Urinary bladder (tissue), 3 donors: ENCODE measurements at regions not wholly inside any gene's neighbourhood (a gene's known extent, or its start where the extent isn't known, plus 50 kb on each side); places are given as distances from the start of the nearest gene placed in this dataset.

Experiments
- DNase-seq: peaks from one replicate; pipeline ENCODE4 v3.0.0-alpha.2; 2015; ENCODE audit errors: extremely low spot score
- H3K27ac ChIP-seq: one replicate; pipeline ENCODE4 v1.5.1; 2013; ENCODE audit warnings: low read depth, mild to moderate bottlenecking, moderate library complexity
- H3K36me3 ChIP-seq: one replicate; pipeline ENCODE4 v1.6.1; 2013; ENCODE audit warnings: mild to moderate bottlenecking, moderate library complexity; ENCODE audit not compliant: insufficient read depth
- H3K4me1 ChIP-seq: one replicate; pipeline ENCODE4 v1.6.1; 2013; ENCODE audit warnings: mild to moderate bottlenecking, moderate library complexity; ENCODE audit not compliant: insufficient read depth
- H3K4me3 ChIP-seq: one replicate; pipeline ENCODE4 v1.5.1; 2013; ENCODE audit warnings: low read depth, low read length
- WGBS: extraction: QIAGEN DNeasy Blood & Tissue Kit; methylation state at CpG from one replicate; pipeline ENCODE4 v1.1.7; 2013; 5-methylcytosine and 5-hydroxymethylcytosine counted together
- donor health status: healthy with polysubstance abuse.
- donor health status: healthy.

- no peaks in the 10 kb centered on the region for H3K4me1 ChIP-seq
- H3K4me3 ChIP-seq: no peak overlapping the region
- H3K36me3 ChIP-seq: no peaks in the 10 kb centered on the region
- 95% methylated on average over 2 of the region's 2 CpGs for WGBS
- H3K27ac ChIP-seq: no peak overlapping the region
- no peak for DNase-seq
Observed at GRCh38 chr6:140438346-140438735, 1063.9 kb upstream of the CITED2 start.

- H3K27ac ChIP-seq: no peak overlapping the region
- no peak overlapping the region for H3K4me3 ChIP-seq
- H3K36me3 ChIP-seq: no peaks in the 10 kb centered on the region
- no peak for DNase-seq
- H3K4me1 ChIP-seq: no peaks in the 10 kb centered on the region
- WGBS: 88% methylated on average over 5 of the region's 5 CpGs
Observed at GRCh38 chr6:140437619-140438345, 1063.3 kb upstream of the CITED2 start.

GRCh38 chr6:140436023-140436811, 1061.8 kb upstream of the CITED2 start:
- Histone ChIP-seq H3K36me3 (no peaks in the 10 kb centered on the region), H3K4me1 (no peaks in the 10 kb centered on the region), H3K4me3 (no peak overlapping the region), H3K27ac (no peak overlapping the region)
- 66% methylated on average over 2 of the region's 2 CpGs for WGBS
- DNase-seq: no peak

- no peak for DNase-seq
Observed at GRCh38 chr6:140434761-140435160, 1060.3 kb upstream of the CITED2 start.

GRCh38 chr6:140433072-140433471, 1058.6 kb upstream of the CITED2 start:
- 95% methylated on average over 4 of the region's 4 CpGs for WGBS
- Histone ChIP-seq H3K36me3 (no peaks in the 10 kb centered on the region), H3K4me3 (no peak overlapping the region), H3K4me1 (no peaks in the 10 kb centered on the region), H3K27ac (no peak overlapping the region)
- no peak for DNase-seq

More at GRCh38 chr6:140434761-140435160, 1060.3 kb upstream of the CITED2 start:
- Histone ChIP-seq H3K4me1 (no peaks in the 10 kb centered on the region), H3K27ac (no peak overlapping the region), H3K4me3 (no peak overlapping the region), H3K36me3 (no peaks in the 10 kb centered on the region)

GRCh38 chr6:140427842-140428241, 1053.4 kb upstream of the CITED2 start:
- H3K4me1 ChIP-seq: no peaks in the 10 kb centered on the region
- H3K36me3 ChIP-seq: no peaks in the 10 kb centered on the region
- no peak overlapping the region for H3K27ac ChIP-seq
- 86% methylated on average over 2 of the region's 2 CpGs for whole genome bisulfite sequencing
- DNase-seq: no peak
- H3K4me3 ChIP-seq: no peak overlapping the region

GRCh38 chr6:140414966-140415620, 1040.6 kb upstream of the CITED2 start:
- H3K36me3 ChIP-seq: no peaks in the 10 kb centered on the region
- H3K27ac ChIP-seq: no peak overlapping the region
- H3K4me1 ChIP-seq: no peaks in the 10 kb centered on the region
- no peak overlapping the region for H3K4me3 ChIP-seq
- 98% methylated on average over 9 of the region's 9 CpGs for WGBS
- no peak for DNase-seq

GRCh38 chr6:140403020-140403419, 1028.6 kb upstream of the CITED2 start:
- DNase-seq: no peak
- Histone ChIP-seq H3K36me3 (no peaks in the 10 kb centered on the region), H3K4me3 (no peak overlapping the region), H3K27ac (no peak overlapping the region), H3K4me1 (no peaks in the 10 kb centered on the region)

GRCh38 chr6:140401761-140402160, 1027.3 kb upstream of the CITED2 start:
- WGBS: 64% methylated on average over 1 of the region's 1 CpG
- no peak for DNase-seq
- Histone ChIP-seq H3K36me3 (no peaks in the 10 kb centered on the region), H3K27ac (no peak overlapping the region), H3K4me3 (no peak overlapping the region), H3K4me1 (no peaks in the 10 kb centered on the region)

GRCh38 chr6:140398076-140398475, 1023.6 kb upstream of the CITED2 start:
- no peak overlapping the region for H3K4me3 ChIP-seq
- no peak for DNase-seq
- H3K27ac ChIP-seq: no peak overlapping the region
- H3K4me1 ChIP-seq: no peaks in the 10 kb centered on the region
- no peaks in the 10 kb centered on the region for H3K36me3 ChIP-seq

- no peak for DNase-seq
- Histone ChIP-seq H3K36me3 (no peaks in the 10 kb centered on the region), H3K4me1 (no peaks in the 10 kb centered on the region), H3K4me3 (no peak overlapping the region), H3K27ac (no peak overlapping the region)
- WGBS: 83% methylated on average over 1 of the region's 1 CpG
Observed at GRCh38 chr6:140397106-140397505, 1022.7 kb upstream of the CITED2 start.

GRCh38 chr6:140393665-140394540, 1019.5 kb upstream of the CITED2 start:
- no peaks in the 10 kb centered on the region for H3K4me1 ChIP-seq
- H3K36me3 ChIP-seq: no peaks in the 10 kb centered on the region
- H3K4me3 ChIP-seq: no peak overlapping the region
- WGBS: 54% methylated on average over 6 of the region's 6 CpGs
- no peak overlapping the region for H3K27ac ChIP-seq
- DNase-seq: no peak

- DNase-seq: no peak
- Histone ChIP-seq H3K4me1 (no peaks in the 10 kb centered on the region), H3K4me3 (no peak overlapping the region), H3K36me3 (no peaks in the 10 kb centered on the region), H3K27ac (no peak overlapping the region)
- 84% methylated on average over 1 of the region's 1 CpG for WGBS
Observed at GRCh38 chr6:140388815-140389214, 1014.4 kb upstream of the CITED2 start.
